ENCODE measurements at regions not wholly inside any gene's neighbourhood (a gene's known extent, or its start where the extent isn't known, plus 50 kb on each side); places are given as distances from the start of the nearest gene placed in this dataset.
"Not testable (repeated sequence)": the region's sequence is repeated elsewhere in the genome, so short reads cannot be mapped to it uniquely, and the experiment has no call there.

DNA sequence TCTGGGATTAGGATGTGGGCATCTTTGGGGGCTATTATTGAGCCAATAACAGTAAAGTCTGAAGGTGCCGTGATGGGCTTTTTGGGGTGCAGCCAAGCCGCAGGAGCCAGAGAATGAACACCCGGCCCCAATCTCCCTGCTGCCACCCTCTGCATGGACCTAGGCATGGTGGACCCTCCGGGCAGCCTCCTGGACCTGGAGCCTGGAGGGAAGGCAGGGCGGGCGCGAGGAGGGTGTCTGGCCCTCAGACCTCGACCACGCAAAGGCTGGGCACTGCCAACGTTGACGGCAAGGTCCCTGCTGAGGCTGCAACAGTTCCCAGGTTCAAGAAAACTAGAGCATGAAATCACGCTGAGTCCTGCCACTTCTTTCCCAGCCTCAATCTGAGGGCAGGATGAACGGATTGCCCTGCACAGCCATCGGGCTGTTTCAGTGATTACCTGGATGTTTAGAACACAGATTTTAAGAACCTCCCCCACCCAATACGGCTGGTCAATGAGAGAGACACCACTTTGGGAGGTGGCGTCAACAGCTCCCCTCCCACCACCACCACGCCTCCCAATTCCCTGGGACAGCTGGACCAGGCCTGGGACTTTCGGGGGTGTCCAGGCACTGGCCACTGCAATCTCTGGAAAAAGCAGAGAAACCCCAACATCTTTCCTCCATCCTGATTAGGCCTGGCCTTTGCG, 147.4 kb downstream of the NPIPB11 start:
- not testable (repeated sequence) for H3K4me3 ChIP-seq (ENCODE audit: low read length in 3 of 3); H3K9me3 ChIP-seq (ENCODE audit: control insufficient read depth in 3 of 3, low read length in 3 of 3); H3K4me1 ChIP-seq (ENCODE audit: control insufficient read depth in 3 of 3, insufficient read depth in 3 of 3, low read length in 3 of 3); H3K27ac ChIP-seq (ENCODE audit: low read depth, low read length); H3K27me3 ChIP-seq (ENCODE audit: control insufficient read depth in 3 of 3, insufficient read depth in 3 of 3, low read length in 3 of 3); H3K9ac ChIP-seq (ENCODE audit: low read depth in 1 of 3, low read length in 3 of 3); H3K36me3 ChIP-seq (ENCODE audit: control insufficient read depth in 3 of 3, insufficient read depth in 3 of 3, low read length in 3 of 3)

- H3K36me3 ChIP-seq (ENCODE audit: control insufficient read depth in 3 of 3, insufficient read depth in 3 of 3, low read length in 3 of 3), result not testable (repeated sequence)
Measured at GRCh38 chr16:29257419-29258336, 148.8 kb downstream of the NPIPB11 start.

DNA sequence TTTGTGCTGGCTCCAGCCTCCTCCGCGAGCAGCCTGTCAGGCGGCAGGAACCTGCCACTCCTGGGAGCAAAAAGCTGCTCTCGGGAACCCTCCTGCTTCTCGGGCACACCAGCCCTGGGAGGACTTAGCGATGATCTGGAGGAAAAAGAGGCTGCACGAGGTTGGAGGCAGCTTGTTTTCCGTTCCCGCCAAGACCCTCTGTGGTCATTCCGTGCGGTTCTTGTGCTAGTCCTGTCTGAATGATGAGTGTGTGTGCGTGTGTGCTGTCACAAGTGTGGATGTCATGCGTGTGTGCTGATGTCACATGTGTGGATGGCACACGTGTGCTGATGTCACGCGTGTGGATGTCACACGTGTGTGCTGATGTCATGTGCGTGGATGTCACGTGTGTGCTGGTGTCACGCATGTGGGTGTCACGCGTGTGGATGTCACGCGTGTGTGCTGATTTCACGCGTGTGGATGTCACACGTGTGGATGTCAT, 150.0 kb downstream of the NPIPB11 start:
- Histone ChIP-seq H3K27ac (ENCODE audit: low read depth, low read length) (no peak overlapping the region), H3K4me1 (ENCODE audit: control insufficient read depth in 3 of 3, insufficient read depth in 3 of 3, low read length in 3 of 3) (peaks cover 0 to 3% (median 2%) of the 10 kb centered on the region in 3 donors)

More at GRCh38 chr16:29257419-29258336, 148.8 kb downstream of the NPIPB11 start:
- not testable (repeated sequence) for H3K27me3 ChIP-seq (ENCODE audit: control insufficient read depth in 3 of 3, insufficient read depth in 3 of 3, low read length in 3 of 3); H3K4me3 ChIP-seq (ENCODE audit: low read length in 3 of 3); H3K9ac ChIP-seq (ENCODE audit: low read depth in 1 of 3, low read length in 3 of 3); H3K4me1 ChIP-seq (ENCODE audit: control insufficient read depth in 3 of 3, insufficient read depth in 3 of 3, low read length in 3 of 3); H3K27ac ChIP-seq (ENCODE audit: low read depth, low read length); H3K9me3 ChIP-seq (ENCODE audit: control insufficient read depth in 3 of 3, low read length in 3 of 3)

DNA sequence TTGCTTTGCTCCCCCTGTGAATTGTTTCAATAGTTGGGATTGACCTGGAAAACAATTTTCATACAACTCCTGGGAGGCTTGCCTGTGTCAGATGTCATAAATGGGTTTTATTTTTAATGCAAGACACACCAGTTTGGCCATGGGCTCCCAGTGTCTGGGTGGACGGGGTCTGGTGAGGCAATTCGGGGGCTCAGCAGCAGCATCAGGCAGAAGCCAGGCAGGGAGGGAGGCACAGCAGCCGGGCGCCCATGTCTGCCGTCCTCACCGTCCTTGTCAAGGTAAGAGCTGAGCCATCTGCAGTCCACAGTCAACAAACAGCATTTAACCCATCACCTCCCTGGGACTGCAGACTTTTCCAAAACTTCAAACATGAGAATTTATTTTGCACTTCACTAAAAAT, 150.6 kb downstream of the NPIPB11 start:
- not testable (repeated sequence) for H3K9ac ChIP-seq (ENCODE audit: low read depth in 1 of 3, low read length in 3 of 3); H3K36me3 ChIP-seq (ENCODE audit: control insufficient read depth in 3 of 3, insufficient read depth in 3 of 3, low read length in 3 of 3); H3K4me1 ChIP-seq (ENCODE audit: control insufficient read depth in 3 of 3, insufficient read depth in 3 of 3, low read length in 3 of 3); H3K27me3 ChIP-seq (ENCODE audit: control insufficient read depth in 3 of 3, insufficient read depth in 3 of 3, low read length in 3 of 3); H3K27ac ChIP-seq (ENCODE audit: low read depth, low read length); H3K9me3 ChIP-seq (ENCODE audit: control insufficient read depth in 3 of 3, low read length in 3 of 3); H3K4me3 ChIP-seq (ENCODE audit: low read length in 3 of 3)

More for the DNA sequence above, 150.0 kb downstream of the NPIPB11 start:
- Histone ChIP-seq H3K4me3 (ENCODE audit: low read length in 3 of 3) (no peak overlapping the region), H3K9me3 (ENCODE audit: control insufficient read depth in 3 of 3, low read length in 3 of 3) (no peaks in the 10 kb centered on the region), H3K27me3 (ENCODE audit: control insufficient read depth in 3 of 3, insufficient read depth in 3 of 3, low read length in 3 of 3) (no peaks in the 10 kb centered on the region), H3K36me3 (ENCODE audit: control insufficient read depth in 3 of 3, insufficient read depth in 3 of 3, low read length in 3 of 3) (no peaks in the 10 kb centered on the region), H3K9ac (ENCODE audit: low read depth in 1 of 3, low read length in 3 of 3) (no peak overlapping the region)

- H3K9ac ChIP-seq (ENCODE audit: low read depth in 1 of 3, low read length in 3 of 3); H3K27me3 ChIP-seq (ENCODE audit: control insufficient read depth in 3 of 3, insufficient read depth in 3 of 3, low read length in 3 of 3); H3K4me3 ChIP-seq (ENCODE audit: low read length in 3 of 3); H3K36me3 ChIP-seq (ENCODE audit: control insufficient read depth in 3 of 3, insufficient read depth in 3 of 3, low read length in 3 of 3); H3K27ac ChIP-seq (ENCODE audit: low read depth, low read length); H3K4me1 ChIP-seq (ENCODE audit: control insufficient read depth in 3 of 3, insufficient read depth in 3 of 3, low read length in 3 of 3); H3K9me3 ChIP-seq (ENCODE audit: control insufficient read depth in 3 of 3, low read length in 3 of 3): not testable (repeated sequence)
Measured at GRCh38 chr16:29255496-29255796, 151.1 kb downstream of the NPIPB11 start.

DNA sequence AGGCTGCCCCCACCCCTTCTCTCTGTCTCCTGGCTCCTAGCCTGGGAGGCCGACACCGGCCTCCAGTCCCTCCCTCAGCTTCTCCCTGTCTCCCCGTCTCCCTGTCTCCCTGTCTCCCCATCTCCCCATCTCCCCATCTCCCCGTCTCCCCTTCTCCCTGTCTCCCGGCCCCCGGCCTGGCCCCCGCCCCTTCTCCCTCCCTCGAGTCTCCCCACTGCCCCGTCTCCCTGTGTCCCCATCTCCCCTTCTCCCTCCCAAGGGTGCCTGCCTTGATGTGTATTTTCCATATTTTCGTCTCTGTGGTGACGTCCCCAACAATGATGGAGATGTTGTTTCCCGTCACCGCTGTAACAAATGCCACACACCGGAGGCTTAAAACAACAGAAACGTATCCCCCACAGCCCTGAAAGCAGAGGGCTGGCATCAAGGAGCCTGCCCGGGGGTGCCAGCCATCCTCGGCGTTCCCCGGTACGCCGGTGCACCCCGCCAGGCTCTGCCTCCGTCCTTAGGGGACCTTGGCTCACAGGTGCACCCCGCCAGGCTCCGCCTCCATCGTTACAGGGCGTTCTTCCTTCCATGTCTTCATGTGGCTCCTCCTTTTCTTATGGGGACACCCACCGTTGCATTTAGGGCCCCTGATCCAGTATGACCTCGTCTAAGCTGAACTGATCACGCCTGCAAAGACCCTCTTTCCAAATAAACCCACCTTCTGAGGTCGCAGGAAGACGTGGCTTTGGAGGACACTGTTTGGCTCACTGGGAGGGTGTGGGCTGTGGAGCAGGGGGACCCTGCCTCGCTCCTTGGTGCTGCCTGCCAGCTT, 151.6 kb downstream of the NPIPB11 start:
- H3K9ac ChIP-seq (ENCODE audit: low read depth in 1 of 3, low read length in 3 of 3), result no peak overlapping the region
- no peaks in the 10 kb centered on the region for H3K36me3 ChIP-seq (ENCODE audit: control insufficient read depth in 3 of 3, insufficient read depth in 3 of 3, low read length in 3 of 3)
- H3K4me1 ChIP-seq (ENCODE audit: control insufficient read depth in 3 of 3, insufficient read depth in 3 of 3, low read length in 3 of 3), result peaks cover 0 to 2% (median 0%) of the 10 kb centered on the region in 3 donors
- H3K27ac ChIP-seq (ENCODE audit: low read depth, low read length), result no peak overlapping the region
- H3K9me3 ChIP-seq (ENCODE audit: control insufficient read depth in 3 of 3, low read length in 3 of 3), result no peaks in the 10 kb centered on the region
- H3K27me3 ChIP-seq (ENCODE audit: control insufficient read depth in 3 of 3, insufficient read depth in 3 of 3, low read length in 3 of 3), result no peaks in the 10 kb centered on the region
- H3K4me3 ChIP-seq (ENCODE audit: low read length in 3 of 3), result no peak overlapping the region

DNA sequence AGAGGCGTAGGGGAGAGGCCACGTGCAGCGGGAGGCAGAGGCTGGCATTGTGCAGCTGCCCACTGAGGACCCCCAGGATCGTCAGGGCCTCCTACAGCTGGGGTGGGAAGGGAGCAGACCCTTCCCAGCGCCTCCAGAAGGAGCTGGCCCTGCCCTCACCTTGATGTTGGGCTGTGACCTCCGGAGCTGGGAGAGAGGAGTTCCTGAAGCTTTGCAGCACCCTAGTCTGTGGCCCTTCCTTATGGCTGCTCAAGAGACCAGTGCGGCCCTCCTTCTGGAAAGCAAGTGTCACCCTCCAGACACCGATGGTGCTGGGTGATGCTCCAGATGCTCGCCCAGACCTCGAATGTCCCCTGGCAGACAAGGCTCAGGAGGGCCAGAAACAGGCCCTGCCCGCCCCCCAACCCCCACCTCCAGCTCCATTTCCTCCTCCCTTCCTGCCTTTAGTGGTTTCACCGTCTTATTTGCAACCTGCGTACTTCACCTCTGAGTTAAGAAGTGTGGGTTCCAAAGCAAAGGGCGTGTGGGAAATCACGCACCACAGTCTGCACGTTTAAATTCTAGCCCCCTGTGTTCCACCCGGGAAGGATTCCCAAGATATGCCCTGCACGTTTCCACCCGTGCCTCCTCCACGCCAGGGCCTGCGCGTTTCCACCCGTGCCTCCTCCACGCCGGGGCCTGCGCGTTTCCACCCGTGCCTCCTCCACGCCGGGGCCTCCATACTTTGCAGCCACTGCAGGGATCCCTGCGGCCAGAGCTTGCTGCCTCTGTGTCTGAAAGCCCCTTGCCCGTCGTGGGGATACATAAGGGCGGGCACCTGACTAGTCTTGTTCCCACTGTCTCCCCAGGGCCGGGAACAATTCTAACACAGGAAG, 152.6 kb downstream of the NPIPB11 start:
- not testable (repeated sequence) for H3K27me3 ChIP-seq (ENCODE audit: control insufficient read depth in 3 of 3, insufficient read depth in 3 of 3, low read length in 3 of 3); H3K4me1 ChIP-seq (ENCODE audit: control insufficient read depth in 3 of 3, insufficient read depth in 3 of 3, low read length in 3 of 3); H3K9ac ChIP-seq (ENCODE audit: low read depth in 1 of 3, low read length in 3 of 3); H3K4me3 ChIP-seq (ENCODE audit: low read length in 3 of 3); H3K36me3 ChIP-seq (ENCODE audit: control insufficient read depth in 3 of 3, insufficient read depth in 3 of 3, low read length in 3 of 3); H3K9me3 ChIP-seq (ENCODE audit: control insufficient read depth in 3 of 3, low read length in 3 of 3); H3K27ac ChIP-seq (ENCODE audit: low read depth, low read length)

- H3K9me3 ChIP-seq (ENCODE audit: control insufficient read depth in 3 of 3, low read length in 3 of 3); H3K9ac ChIP-seq (ENCODE audit: low read depth in 1 of 3, low read length in 3 of 3); H3K4me3 ChIP-seq (ENCODE audit: low read length in 3 of 3); H3K36me3 ChIP-seq (ENCODE audit: control insufficient read depth in 3 of 3, insufficient read depth in 3 of 3, low read length in 3 of 3); H3K27ac ChIP-seq (ENCODE audit: low read depth, low read length); H3K27me3 ChIP-seq (ENCODE audit: control insufficient read depth in 3 of 3, insufficient read depth in 3 of 3, low read length in 3 of 3); H3K4me1 ChIP-seq (ENCODE audit: control insufficient read depth in 3 of 3, insufficient read depth in 3 of 3, low read length in 3 of 3): not testable (repeated sequence)
Measured at GRCh38 chr16:29253066-29253590, 153.4 kb downstream of the NPIPB11 start.

- not testable (repeated sequence) for H3K27ac ChIP-seq (ENCODE audit: low read depth, low read length); H3K9me3 ChIP-seq (ENCODE audit: control insufficient read depth in 3 of 3, low read length in 3 of 3); H3K4me1 ChIP-seq (ENCODE audit: control insufficient read depth in 3 of 3, insufficient read depth in 3 of 3, low read length in 3 of 3); H3K9ac ChIP-seq (ENCODE audit: low read depth in 1 of 3, low read length in 3 of 3); H3K4me3 ChIP-seq (ENCODE audit: low read length in 3 of 3); H3K27me3 ChIP-seq (ENCODE audit: control insufficient read depth in 3 of 3, insufficient read depth in 3 of 3, low read length in 3 of 3); H3K36me3 ChIP-seq (ENCODE audit: control insufficient read depth in 3 of 3, insufficient read depth in 3 of 3, low read length in 3 of 3)
Measured at GRCh38 chr16:29252311-29252710, 154.2 kb downstream of the NPIPB11 start.
